ENCODE measurements at regions not wholly inside any gene's neighbourhood (a gene's known extent, or its start where the extent isn't known, plus 50 kb on each side); places are given as distances from the start of the nearest gene placed in this dataset.
A peak's percentile ranks its signal among the peaks of the same experiment; 100 is the strongest.
"Not testable (repeated sequence)": the region's sequence is repeated elsewhere in the genome, so short reads cannot be mapped to it uniquely, and the experiment has no call there.

DNA sequence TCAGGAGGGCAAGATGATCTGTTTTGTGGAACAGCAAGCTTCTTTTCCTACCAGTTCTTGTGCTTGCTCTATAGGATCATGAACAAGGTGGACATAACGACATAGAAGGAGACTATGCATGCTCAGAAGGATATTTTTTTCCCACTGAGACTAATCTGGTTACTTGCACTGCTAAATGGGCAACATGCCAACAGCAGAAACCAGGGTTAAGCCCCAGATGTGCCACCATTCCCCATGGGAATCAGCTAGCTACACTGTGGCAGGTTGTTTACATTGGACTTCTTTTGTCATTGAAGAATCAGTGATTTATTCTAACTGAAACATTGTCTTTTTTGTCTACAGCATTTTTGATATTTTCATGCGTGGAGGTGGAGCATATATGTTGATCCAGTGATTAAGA, 165.6 kb downstream of the C4orf33 start:
- no peaks in the 10 kb centered on the region for H3K36me3 Mint-ChIP-seq
- ATAC-seq (ENCODE audit: low read depth in 2 of 2) = no peak
- no peak for DNase-seq
- H3K4me1 Mint-ChIP-seq = peaks cover 0 to 4% (median 1%) of the 10 kb centered on the region in 4 donors
- H3K9me3 Mint-ChIP-seq = peaks cover 0 to 1% (median 0%) of the 10 kb centered on the region in 7 donors
- no peak overlapping the region for H3K27ac Mint-ChIP-seq
- H3K4me3 Mint-ChIP-seq = no peak overlapping the region
- no peaks in the 10 kb centered on the region for H3K36me3 ChIP-seq (ENCODE audit: control insufficient read depth, insufficient read depth, low read length)
- no peaks in the 10 kb centered on the region for H3K4me1 ChIP-seq (ENCODE audit: control insufficient read depth, insufficient read depth, low read length, poor library complexity, severe bottlenecking)
- no peaks in the 10 kb centered on the region for H3K27me3 ChIP-seq (ENCODE audit: control insufficient read depth, insufficient read depth, low read length)
- peaks cover 5% of the 10 kb centered on the region for H3K27me3 Mint-ChIP-seq
- no peak overlapping the region for H3K4me3 ChIP-seq (ENCODE audit: low read depth, low read length)
- H3K27ac ChIP-seq (ENCODE audit: insufficient read depth, low read length, poor library complexity, severe bottlenecking) = no peak overlapping the region
- no peaks in the 10 kb centered on the region for H3K9me3 ChIP-seq (ENCODE audit: control insufficient read depth in 2 of 2, low read length in 2 of 2)

DNA sequence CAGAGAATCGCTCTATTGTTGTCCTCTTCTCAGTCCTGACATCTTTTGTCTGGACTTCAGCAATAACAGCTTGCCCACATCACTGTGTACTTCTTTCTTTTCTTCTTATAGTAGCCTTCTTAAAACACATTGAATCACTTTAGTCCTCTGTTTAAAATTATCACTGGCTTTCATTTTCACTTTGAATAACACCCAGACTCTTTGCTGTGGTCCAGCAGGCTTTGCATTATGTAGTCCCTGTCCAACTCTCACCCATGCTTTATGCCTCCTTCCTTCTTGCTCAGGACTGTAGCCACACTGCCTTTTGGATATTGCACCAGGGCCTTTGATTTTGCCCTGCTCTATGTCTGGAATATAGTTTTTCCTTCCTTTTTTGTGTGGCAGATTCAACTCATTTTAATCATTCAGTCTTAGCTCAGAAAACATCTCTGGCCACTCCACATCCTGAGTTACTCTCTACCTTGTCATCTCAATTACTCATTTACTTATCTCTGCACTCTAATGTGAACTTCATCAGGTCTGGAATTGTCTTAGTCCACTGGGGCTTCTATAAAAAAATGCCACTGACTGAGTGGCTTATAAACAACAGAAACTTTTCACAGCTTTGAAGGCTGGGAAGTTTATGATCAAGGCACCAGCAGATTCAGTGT, 168.2 kb downstream of the C4orf33 start:
- Mint-ChIP-seq H3K4me1 (peaks cover 0 to 4% (median 1%) of the 10 kb centered on the region in 4 donors), H3K27ac (no peak overlapping the region), H3K9me3 (peaks cover 0 to 3% (median 0%) of the 10 kb centered on the region in 7 donors), H3K36me3 (no peaks in the 10 kb centered on the region), H3K4me3 (no peak overlapping the region), H3K27me3 (peaks cover 5% of the 10 kb centered on the region)
- H3K4me1 ChIP-seq (ENCODE audit: control insufficient read depth, insufficient read depth, low read length, poor library complexity, severe bottlenecking) = no peaks in the 10 kb centered on the region
- H3K27ac ChIP-seq (ENCODE audit: insufficient read depth, low read length, poor library complexity, severe bottlenecking) = no peak overlapping the region
- DNase-seq = peak in 1 of 3 donors; percentile 5
- no peak for ATAC-seq (ENCODE audit: low read depth in 2 of 2)
- no peaks in the 10 kb centered on the region for H3K9me3 ChIP-seq (ENCODE audit: control insufficient read depth in 2 of 2, low read length in 2 of 2)
- H3K4me3 ChIP-seq (ENCODE audit: low read depth, low read length) = no peak overlapping the region
- H3K27me3 ChIP-seq (ENCODE audit: control insufficient read depth, insufficient read depth, low read length) = no peaks in the 10 kb centered on the region
- H3K36me3 ChIP-seq (ENCODE audit: control insufficient read depth, insufficient read depth, low read length) = no peaks in the 10 kb centered on the region

DNA sequence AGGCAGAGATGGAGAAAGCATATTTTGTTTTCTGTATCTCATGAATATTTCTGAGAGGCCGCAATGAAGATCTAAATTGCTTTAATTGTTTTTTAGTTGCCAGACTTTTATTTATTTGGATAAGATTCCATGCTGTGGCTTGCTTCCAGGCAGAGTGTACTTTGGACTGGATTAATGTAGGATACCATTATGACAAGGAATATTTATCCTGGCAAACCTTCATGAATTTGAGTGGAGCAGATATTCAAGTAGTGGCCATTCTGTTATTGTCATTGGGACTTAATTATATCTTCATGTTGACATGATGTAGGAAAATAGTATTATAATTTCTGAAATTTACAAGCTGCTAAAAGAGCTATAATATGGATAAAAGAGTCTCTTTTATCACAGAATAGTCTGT, 182.9 kb downstream of the C4orf33 start:
- Histone ChIP-seq H3K27ac (ENCODE audit: insufficient read depth, low read length, poor library complexity, severe bottlenecking) (no peak overlapping the region), H3K4me3 (ENCODE audit: low read depth, low read length) (no peak overlapping the region), H3K9me3 (ENCODE audit: control insufficient read depth in 2 of 2, low read length in 2 of 2) (no peaks in the 10 kb centered on the region), H3K36me3 (ENCODE audit: control insufficient read depth, insufficient read depth, low read length) (no peaks in the 10 kb centered on the region), H3K27me3 (ENCODE audit: control insufficient read depth, insufficient read depth, low read length) (no peaks in the 10 kb centered on the region), H3K4me1 (ENCODE audit: control insufficient read depth, insufficient read depth, low read length, poor library complexity, severe bottlenecking) (no peaks in the 10 kb centered on the region)
- no peaks in the 10 kb centered on the region for H3K4me1 Mint-ChIP-seq
- ATAC-seq (ENCODE audit: low read depth in 2 of 2) (no peak), DNase-seq (no peak)
- no peaks in the 10 kb centered on the region for H3K27me3 Mint-ChIP-seq
- no peaks in the 10 kb centered on the region for H3K36me3 Mint-ChIP-seq
- H3K27ac Mint-ChIP-seq = no peak overlapping the region
- no peak overlapping the region for H3K4me3 Mint-ChIP-seq
- H3K9me3 Mint-ChIP-seq = peaks cover 0 to 2% (median 0%) of the 10 kb centered on the region in 7 donors

DNA sequence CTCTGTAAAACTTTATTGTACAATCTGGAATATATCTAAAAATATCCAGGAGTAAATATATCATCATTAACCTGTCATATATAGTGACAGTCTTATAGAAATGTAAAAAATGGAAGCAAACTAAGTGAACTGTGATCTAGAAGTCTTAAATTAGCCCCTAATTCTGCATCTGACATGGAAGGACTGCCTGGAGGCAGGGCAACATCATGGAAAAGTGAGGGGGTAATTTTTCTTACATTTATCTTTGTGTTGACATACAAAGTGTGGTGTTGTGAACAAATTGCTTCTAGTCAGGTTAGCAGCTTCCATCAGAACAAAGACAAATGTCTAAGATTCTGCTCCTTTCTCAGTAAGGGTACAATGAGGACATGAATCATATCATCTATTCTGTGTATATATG, 186.3 kb downstream of the C4orf33 start:
- Mint-ChIP-seq H3K4me1 (no peaks in the 10 kb centered on the region), H3K27ac (no peak overlapping the region), H3K36me3 (no peaks in the 10 kb centered on the region), H3K9me3 (peaks cover 0 to 4% (median 0%) of the 10 kb centered on the region in 7 donors), H3K4me3 (no peak overlapping the region), H3K27me3 (no peaks in the 10 kb centered on the region)
- no peaks in the 10 kb centered on the region for H3K36me3 ChIP-seq (ENCODE audit: control insufficient read depth, insufficient read depth, low read length)
- no peaks in the 10 kb centered on the region for H3K4me1 ChIP-seq (ENCODE audit: control insufficient read depth, insufficient read depth, low read length, poor library complexity, severe bottlenecking)
- no peak for DNase-seq
- H3K9me3 ChIP-seq (ENCODE audit: control insufficient read depth in 2 of 2, low read length in 2 of 2) = no peaks in the 10 kb centered on the region
- no peaks in the 10 kb centered on the region for H3K27me3 ChIP-seq (ENCODE audit: control insufficient read depth, insufficient read depth, low read length)
- no peak overlapping the region for H3K4me3 ChIP-seq (ENCODE audit: low read depth, low read length)
- no peak for ATAC-seq (ENCODE audit: low read depth in 2 of 2)
- no peak overlapping the region for H3K27ac ChIP-seq (ENCODE audit: insufficient read depth, low read length, poor library complexity, severe bottlenecking)

DNA sequence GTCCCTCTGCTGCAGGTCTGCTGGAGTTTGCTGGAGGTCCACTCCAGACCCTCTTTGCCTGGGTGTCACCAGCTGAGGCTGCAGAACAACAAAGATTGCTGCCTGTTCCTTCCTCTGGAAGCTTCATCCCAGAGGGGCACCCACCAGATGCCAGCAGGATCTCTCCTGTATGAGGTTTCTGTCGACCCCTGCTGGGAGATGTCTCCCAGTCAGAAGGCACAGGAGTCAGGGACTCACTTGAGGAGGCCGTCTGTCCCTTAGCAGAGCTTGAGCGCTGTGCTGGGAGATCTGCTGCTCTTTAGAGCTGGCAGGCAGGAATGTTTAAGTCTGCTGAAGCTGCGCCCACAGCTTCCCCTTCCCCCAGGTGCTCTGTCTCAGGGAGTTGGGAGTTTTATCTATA, 196.2 kb downstream of the C4orf33 start:
- not testable (repeated sequence) for H3K27ac Mint-ChIP-seq; DNase-seq; H3K27me3 Mint-ChIP-seq; H3K4me1 ChIP-seq (ENCODE audit: control insufficient read depth, insufficient read depth, low read length, poor library complexity, severe bottlenecking); H3K4me3 ChIP-seq (ENCODE audit: low read depth, low read length); ATAC-seq (ENCODE audit: low read depth in 2 of 2); H3K9me3 ChIP-seq (ENCODE audit: control insufficient read depth in 2 of 2, low read length in 2 of 2); H3K4me1 Mint-ChIP-seq; H3K36me3 Mint-ChIP-seq; H3K27ac ChIP-seq (ENCODE audit: insufficient read depth, low read length, poor library complexity, severe bottlenecking); H3K4me3 Mint-ChIP-seq; H3K36me3 ChIP-seq (ENCODE audit: control insufficient read depth, insufficient read depth, low read length); H3K27me3 ChIP-seq (ENCODE audit: control insufficient read depth, insufficient read depth, low read length)
- peaks cover 0 to 11% (median 3%) of the 10 kb centered on the region in 7 donors for H3K9me3 Mint-ChIP-seq

DNA sequence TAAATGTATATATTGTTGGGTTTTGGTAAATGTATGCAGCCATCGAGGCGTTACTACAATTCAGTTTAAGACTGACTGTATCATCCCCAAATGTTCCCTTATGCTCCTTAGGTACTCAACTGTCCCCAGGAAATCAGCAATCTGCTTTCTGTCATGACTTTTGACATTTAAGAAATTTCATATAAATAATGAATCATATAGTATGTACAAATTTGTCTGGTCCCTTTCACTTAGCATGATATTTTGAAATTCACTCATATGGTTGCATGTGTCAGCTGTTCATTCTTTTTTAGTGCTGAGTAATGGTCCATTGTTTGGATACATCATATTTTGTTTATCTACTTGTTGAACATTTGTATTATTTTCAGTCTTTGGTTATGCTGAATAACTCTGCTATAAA, 218.8 kb downstream of the C4orf33 start:
- DNase-seq (no peak), ATAC-seq (ENCODE audit: low read depth in 2 of 2) (no peak)
- H3K4me1 ChIP-seq (ENCODE audit: control insufficient read depth, insufficient read depth, low read length, poor library complexity, severe bottlenecking) = no peaks in the 10 kb centered on the region
- H3K27me3 ChIP-seq (ENCODE audit: control insufficient read depth, insufficient read depth, low read length) = no peaks in the 10 kb centered on the region
- H3K9me3 Mint-ChIP-seq = peaks cover 0 to 7% (median 0%) of the 10 kb centered on the region in 7 donors
- H3K36me3 ChIP-seq (ENCODE audit: control insufficient read depth, insufficient read depth, low read length) = no peaks in the 10 kb centered on the region
- no peaks in the 10 kb centered on the region for H3K9me3 ChIP-seq (ENCODE audit: control insufficient read depth in 2 of 2, low read length in 2 of 2)
- no peaks in the 10 kb centered on the region for H3K4me1 Mint-ChIP-seq
- no peaks in the 10 kb centered on the region for H3K36me3 Mint-ChIP-seq
- no peak overlapping the region for H3K27ac ChIP-seq (ENCODE audit: insufficient read depth, low read length, poor library complexity, severe bottlenecking)
- H3K27me3 Mint-ChIP-seq = no peaks in the 10 kb centered on the region
- no peak overlapping the region for H3K4me3 Mint-ChIP-seq
- H3K27ac Mint-ChIP-seq = no peak overlapping the region
- H3K4me3 ChIP-seq (ENCODE audit: low read depth, low read length) = no peak overlapping the region

DNA sequence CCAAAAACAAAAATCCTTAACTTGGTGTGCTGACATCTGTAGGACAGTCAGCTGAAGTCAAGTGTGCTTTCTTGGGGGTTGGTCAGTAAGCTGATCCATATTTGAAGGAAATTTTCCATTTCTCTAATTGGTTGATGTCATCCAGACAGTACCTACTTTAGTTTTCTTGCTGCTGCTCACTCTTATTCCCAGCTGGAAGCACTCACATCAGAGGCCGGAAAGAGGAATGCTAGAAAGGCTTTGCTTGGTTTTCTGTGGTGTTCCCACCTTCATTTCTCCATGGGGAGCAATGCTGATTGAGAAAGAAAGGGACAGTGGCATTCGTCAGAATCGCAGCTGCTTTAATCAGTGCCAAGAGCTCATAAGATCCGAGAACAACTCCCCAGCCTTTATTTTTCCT, 227.0 kb downstream of the C4orf33 start:
- Histone ChIP-seq H3K4me3 (ENCODE audit: low read depth, low read length) (no peak overlapping the region), H3K4me1 (ENCODE audit: control insufficient read depth, insufficient read depth, low read length, poor library complexity, severe bottlenecking) (no peaks in the 10 kb centered on the region), H3K9me3 (ENCODE audit: control insufficient read depth in 2 of 2, low read length in 2 of 2) (no peaks in the 10 kb centered on the region), H3K36me3 (ENCODE audit: control insufficient read depth, insufficient read depth, low read length) (no peaks in the 10 kb centered on the region), H3K27me3 (ENCODE audit: control insufficient read depth, insufficient read depth, low read length) (no peaks in the 10 kb centered on the region), H3K27ac (ENCODE audit: insufficient read depth, low read length, poor library complexity, severe bottlenecking) (no peak overlapping the region)
- DNase-seq (no peak), ATAC-seq (ENCODE audit: low read depth in 2 of 2) (no peak)
- Mint-ChIP-seq H3K27ac (no peak overlapping the region), H3K9me3 (peaks cover 0 to 4% (median 0%) of the 10 kb centered on the region in 7 donors), H3K36me3 (no peaks in the 10 kb centered on the region), H3K4me1 (no peaks in the 10 kb centered on the region), H3K27me3 (no peaks in the 10 kb centered on the region), H3K4me3 (no peak overlapping the region)

DNA sequence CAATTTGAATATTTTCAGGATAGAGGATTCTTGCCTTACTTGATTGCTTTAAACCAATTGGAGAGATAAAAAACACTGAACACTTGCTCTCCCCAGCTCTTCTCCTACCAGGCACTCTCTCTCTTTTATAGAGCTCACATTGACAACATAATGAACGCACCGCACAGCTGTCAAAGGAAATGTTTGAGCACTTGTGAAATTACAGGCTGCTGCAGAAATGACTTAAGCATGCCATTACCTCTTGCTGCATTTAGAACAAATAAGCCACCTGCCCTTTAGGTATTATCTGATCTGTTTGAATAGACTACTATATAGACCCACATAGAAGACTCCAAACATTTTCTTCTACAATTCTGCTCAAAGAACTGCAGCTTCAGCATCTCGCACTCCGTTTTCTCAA, 227.7 kb downstream of the C4orf33 start:
- H3K27ac Mint-ChIP-seq = no peak overlapping the region
- Histone ChIP-seq H3K27me3 (ENCODE audit: control insufficient read depth, insufficient read depth, low read length) (no peaks in the 10 kb centered on the region), H3K27ac (ENCODE audit: insufficient read depth, low read length, poor library complexity, severe bottlenecking) (no peak overlapping the region), H3K9me3 (ENCODE audit: control insufficient read depth in 2 of 2, low read length in 2 of 2) (no peaks in the 10 kb centered on the region), H3K4me3 (ENCODE audit: low read depth, low read length) (no peak overlapping the region), H3K36me3 (ENCODE audit: control insufficient read depth, insufficient read depth, low read length) (no peaks in the 10 kb centered on the region), H3K4me1 (ENCODE audit: control insufficient read depth, insufficient read depth, low read length, poor library complexity, severe bottlenecking) (no peaks in the 10 kb centered on the region)
- no peaks in the 10 kb centered on the region for H3K4me1 Mint-ChIP-seq
- H3K36me3 Mint-ChIP-seq = no peaks in the 10 kb centered on the region
- no peak for DNase-seq
- H3K4me3 Mint-ChIP-seq = no peak overlapping the region
- no peaks in the 10 kb centered on the region for H3K27me3 Mint-ChIP-seq
- H3K9me3 Mint-ChIP-seq = peaks cover 0 to 1% (median 0%) of the 10 kb centered on the region in 7 donors
- no peak for ATAC-seq (ENCODE audit: low read depth in 2 of 2)

Data from CD4-positive, CD25-positive, alpha-beta regulatory T cell (primary cell).